ENCODE measurements at regions not wholly inside any gene's neighbourhood (a gene's known extent, or its start where the extent isn't known, plus 50 kb on each side); places are given as distances from the start of the nearest gene placed in this dataset.

GRCh38 chr22:49647627-49648026 is 180.0 kb downstream of the BRD1 start:
- TF ChIP-seq POLR2AphosphoS5 (IDR thresholded peaks at IDR 0.05; ENCODE audit: low read depth, low read length) = no peak
- no peak for TF ChIP-seq TAF1 (IDR thresholded peaks at IDR 0.05; ENCODE audit: low read depth, low read length)
- no peak for TF ChIP-seq POLR2A (IDR thresholded peaks at IDR 0.05; ENCODE audit: low read depth, low read length)

All from GM12891 (cell line).